NB4 (cell line): ENCODE measurements at regions not wholly inside any gene's neighbourhood (a gene's known extent, or its start where the extent isn't known, plus 50 kb on each side); places are given as distances from the start of the nearest gene placed in this dataset.

ENCODE experiments used
- MYC ChIP-seq: IDR thresholded peaks from 2 replicates; pipeline ENCODE4 v1.6.1; 2011; ENCODE audit warnings: low read depth, low read length
- POLR2A ChIP-seq: IDR thresholded peaks from 2 replicates; pipeline ENCODE4 v1.6.1; 2011; ENCODE audit warnings: mild to moderate bottlenecking; ENCODE audit not compliant: insufficient read length; ENCODE audit errors: extremely low read depth
- TF ChIP-seq, protein P1 (sequence below): IDR thresholded peaks from one replicate; pipeline ENCODE4 v1.5.1; 2012; ENCODE audit warnings: low read depth, low read length

DNA sequence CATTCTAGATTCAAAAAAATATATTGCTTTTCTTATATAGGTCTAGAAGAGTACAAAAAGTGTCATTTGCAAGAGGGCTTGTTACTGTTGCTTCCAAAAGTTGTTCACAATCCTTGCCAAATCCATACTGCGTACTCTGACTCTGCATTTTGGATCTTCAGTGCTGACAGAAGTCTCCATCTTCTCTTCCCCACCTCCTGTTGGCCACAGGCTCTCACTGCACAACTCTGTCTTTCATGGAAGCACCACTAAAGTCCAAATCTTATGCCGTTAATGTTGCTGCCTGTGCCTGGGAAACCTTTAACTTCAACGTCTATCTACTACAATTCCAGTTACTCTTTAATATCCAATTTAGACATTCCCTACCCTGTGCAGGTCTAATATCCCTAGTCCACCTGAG, 419.9 kb downstream of the NR2F2 start:
- TF ChIP-seq POLR2A (no peak), MYC (no peak)
- TF ChIP-seq, protein P1, sequence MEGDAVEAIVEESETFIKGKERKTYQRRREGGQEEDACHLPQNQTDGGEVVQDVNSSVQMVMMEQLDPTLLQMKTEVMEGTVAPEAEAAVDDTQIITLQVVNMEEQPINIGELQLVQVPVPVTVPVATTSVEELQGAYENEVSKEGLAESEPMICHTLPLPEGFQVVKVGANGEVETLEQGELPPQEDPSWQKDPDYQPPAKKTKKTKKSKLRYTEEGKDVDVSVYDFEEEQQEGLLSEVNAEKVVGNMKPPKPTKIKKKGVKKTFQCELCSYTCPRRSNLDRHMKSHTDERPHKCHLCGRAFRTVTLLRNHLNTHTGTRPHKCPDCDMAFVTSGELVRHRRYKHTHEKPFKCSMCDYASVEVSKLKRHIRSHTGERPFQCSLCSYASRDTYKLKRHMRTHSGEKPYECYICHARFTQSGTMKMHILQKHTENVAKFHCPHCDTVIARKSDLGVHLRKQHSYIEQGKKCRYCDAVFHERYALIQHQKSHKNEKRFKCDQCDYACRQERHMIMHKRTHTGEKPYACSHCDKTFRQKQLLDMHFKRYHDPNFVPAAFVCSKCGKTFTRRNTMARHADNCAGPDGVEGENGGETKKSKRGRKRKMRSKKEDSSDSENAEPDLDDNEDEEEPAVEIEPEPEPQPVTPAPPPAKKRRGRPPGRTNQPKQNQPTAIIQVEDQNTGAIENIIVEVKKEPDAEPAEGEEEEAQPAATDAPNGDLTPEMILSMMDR, result no peak
